Endodermal cell (in vitro differentiated cells): ENCODE measurements at regions not wholly inside any gene's neighbourhood (a gene's known extent, or its start where the extent isn't known, plus 50 kb on each side); places are given as distances from the start of the nearest gene placed in this dataset.
"Not testable (repeated sequence)": the region's sequence is repeated elsewhere in the genome, so short reads cannot be mapped to it uniquely, and the experiment has no call there.

Experiments used
- DNase-seq: peaks from one replicate; pipeline ENCODE4 v3.0.0-alpha.2; 2017
- H3K27ac ChIP-seq: 2 replicates; pipeline ENCODE4 v1.5.1; 2013; ENCODE audit warnings: mild to moderate bottlenecking, low read depth, low read length, moderate library complexity
- H3K27me3 ChIP-seq: 2 replicates; pipeline ENCODE4 v1.6.1; 2013; ENCODE audit warnings: mild to moderate bottlenecking, low read length, moderate library complexity; ENCODE audit not compliant: insufficient read depth, control insufficient read depth, poor library complexity, severe bottlenecking
- H3K36me3 ChIP-seq: 2 replicates; pipeline ENCODE4 v1.7.0; 2013; ENCODE audit warnings: mild to moderate bottlenecking, low read length, moderate library complexity; ENCODE audit not compliant: control insufficient read depth, insufficient read depth
- H3K4me1 ChIP-seq: one replicate; pipeline ENCODE4 v1.7.0; 2013; ENCODE audit warnings: low read length; ENCODE audit not compliant: control insufficient read depth, insufficient read depth
- H3K4me3 ChIP-seq: 2 replicates; pipeline ENCODE4 v1.5.1; 2013; ENCODE audit warnings: mild to moderate bottlenecking, low read length, moderate library complexity
- H3K9ac ChIP-seq: 2 replicates; pipeline ENCODE4 v1.6.1; 2013; ENCODE audit warnings: mild to moderate bottlenecking, low read length, moderate library complexity; ENCODE audit not compliant: poor library complexity, severe bottlenecking; ENCODE audit errors: extremely low read depth
- H3K9me3 ChIP-seq: 2 replicates; pipeline ENCODE4 v1.6.1; 2013; ENCODE audit warnings: mild to moderate bottlenecking, low read length, moderate library complexity; ENCODE audit not compliant: control insufficient read depth
- H3K27ac Mint-ChIP-seq: 2 replicates; pipeline ENCODE4 v1.8.0; 2020; ENCODE audit warnings: mixed read lengths
- H3K27me3 Mint-ChIP-seq: 2 replicates; pipeline ENCODE4 v1.8.0; 2021; ENCODE audit warnings: mild to moderate bottlenecking, mixed read lengths; ENCODE audit not compliant: insufficient read depth
- H3K36me3 Mint-ChIP-seq: 2 replicates; pipeline ENCODE4 v1.8.0; 2020; ENCODE audit warnings: low read depth, mixed read lengths
- H3K4me1 Mint-ChIP-seq: 2 replicates; pipeline ENCODE4 v1.8.0; 2020; ENCODE audit warnings: mixed read lengths
- H3K4me3 Mint-ChIP-seq: 2 replicates; pipeline ENCODE4 v1.8.0; 2020; ENCODE audit warnings: mild to moderate bottlenecking, moderate library complexity, mixed read lengths
- H3K9me3 Mint-ChIP-seq: 2 replicates; pipeline ENCODE4 v1.8.0; 2020; ENCODE audit warnings: mild to moderate bottlenecking, mixed read lengths
- CTCF ChIP-seq: fragments of 200-600 bp; sonication (generic); conservative IDR thresholded peaks from 2 replicates; pipeline ENCODE4 v1.5.0; 2021; ENCODE audit warnings: antibody characterized with exemption, mild to moderate bottlenecking
- WGBS, 2 experiments: methylation state at CpG; one replicate each; pipeline versions ENCODE4 v1.1.5 to v1.1.7; 2013; ENCODE audit warnings: missing lambda C conversion rate in 2 of 2, mixed read lengths in 1 of 2; ENCODE audit not compliant: insufficient coverage in 1 of 2, insufficient read length in 1 of 2; 5-methylcytosine and 5-hydroxymethylcytosine counted together

- peaks cover 22% of the 10 kb centered on the region for H3K4me1 Mint-ChIP-seq
- not testable (repeated sequence) for H3K27ac Mint-ChIP-seq, H3K4me3 ChIP-seq, DNase-seq, H3K27me3 Mint-ChIP-seq, H3K27ac ChIP-seq, H3K4me1 ChIP-seq, H3K9ac ChIP-seq, H3K9me3 ChIP-seq, H3K4me3 Mint-ChIP-seq, H3K36me3 Mint-ChIP-seq, H3K27me3 ChIP-seq, H3K36me3 ChIP-seq
- WGBS, 2 experiments: 95 to 100% methylated on average over 1 to 5 of the region's 5 CpGs
- peaks cover 15% of the 10 kb centered on the region for H3K9me3 Mint-ChIP-seq
Measured at GRCh38 chr6:127406722-127407121, 52.5 kb downstream of the KIAA0408 start.

GRCh38 chr6:127406122-127406521 is 53.1 kb downstream of the KIAA0408 start:
- 57 to 93% methylated on average over 2 to 3 of the region's 3 CpGs for WGBS, 2 experiments
- Histone ChIP-seq H3K9ac (no peak overlapping the region), H3K36me3 (no peaks in the 10 kb centered on the region), H3K27me3 (no peaks in the 10 kb centered on the region), H3K4me1 (peaks cover 7% of the 10 kb centered on the region), H3K27ac (no peak overlapping the region), H3K9me3 (no peaks in the 10 kb centered on the region), H3K4me3 (no peak overlapping the region)
- Mint-ChIP-seq H3K36me3 (no peaks in the 10 kb centered on the region), H3K27ac (no peak overlapping the region), H3K4me3 (no peak overlapping the region), H3K9me3 (peaks cover 13% of the 10 kb centered on the region), H3K27me3 (no peaks in the 10 kb centered on the region), H3K4me1 (peaks cover 22% of the 10 kb centered on the region)
- TF ChIP-seq CTCF: no peak
- no peak for DNase-seq

- WGBS, 2 experiments: 50 to 65% methylated on average over 2 to 3 of the region's 3 CpGs
- no peak for DNase-seq
- Mint-ChIP-seq H3K9me3 (peaks cover 13% of the 10 kb centered on the region), H3K36me3 (no peaks in the 10 kb centered on the region), H3K27me3 (no peaks in the 10 kb centered on the region), H3K4me1 (peaks cover 31% of the 10 kb centered on the region), H3K27ac (peak overlapping the region; percentile 5), H3K4me3 (no peak overlapping the region)
- no peak overlapping the region for H3K27ac ChIP-seq
- TF ChIP-seq CTCF: no peak
- no peak overlapping the region for H3K4me3 ChIP-seq
- no peaks in the 10 kb centered on the region for H3K27me3 ChIP-seq
- H3K9ac ChIP-seq: no peak overlapping the region
- H3K9me3 ChIP-seq: no peaks in the 10 kb centered on the region
- H3K4me1 ChIP-seq: peaks cover 7% of the 10 kb centered on the region
- H3K36me3 ChIP-seq: no peaks in the 10 kb centered on the region
Measured at GRCh38 chr6:127404594-127405178, 54.5 kb downstream of the KIAA0408 start.

GRCh38 chr6:127404133-127404532 is 55.1 kb downstream of the KIAA0408 start:
- Histone ChIP-seq H3K27ac (no peak overlapping the region), H3K9me3 (no peaks in the 10 kb centered on the region), H3K4me1 (peaks cover 7% of the 10 kb centered on the region), H3K9ac (no peak overlapping the region), H3K4me3 (no peak overlapping the region), H3K27me3 (no peaks in the 10 kb centered on the region), H3K36me3 (no peaks in the 10 kb centered on the region)
- no peaks in the 10 kb centered on the region for H3K27me3 Mint-ChIP-seq
- H3K27ac Mint-ChIP-seq: no peak overlapping the region
- H3K9me3 Mint-ChIP-seq: peaks cover 13% of the 10 kb centered on the region
- no peak overlapping the region for H3K4me3 Mint-ChIP-seq
- DNase-seq: no peak
- no peak for TF ChIP-seq CTCF
- H3K4me1 Mint-ChIP-seq: peaks cover 35% of the 10 kb centered on the region
- no peaks in the 10 kb centered on the region for H3K36me3 Mint-ChIP-seq
